ENCODE measurements at regions not wholly inside any gene's neighbourhood (a gene's known extent, or its start where the extent isn't known, plus 50 kb on each side); places are given as distances from the start of the nearest gene placed in this dataset.
A peak's percentile ranks its signal among the peaks of the same experiment; 100 is the strongest.

- H3K4me1 Mint-ChIP-seq = peaks cover 7% of the 10 kb centered on the region
- TF ChIP-seq CTCF (IDR thresholded peaks at IDR 0.05) = no peak
- no peaks in the 10 kb centered on the region for H3K36me3 Mint-ChIP-seq (ENCODE audit: low read depth)
- H3K27me3 Mint-ChIP-seq (ENCODE audit: low read depth, poor library complexity) = no peaks in the 10 kb centered on the region
- no peak overlapping the region for H3K4me3 Mint-ChIP-seq
- H3K27ac Mint-ChIP-seq = no peak overlapping the region
- no peaks in the 10 kb centered on the region for H3K9me3 Mint-ChIP-seq
- DNase-seq = no peak
Observed at GRCh38 chr4:128728190-128728589, 81.3 kb upstream of the JADE1 start.

GRCh38 chr4:128727658-128728057 is 81.8 kb upstream of the JADE1 start:
- Mint-ChIP-seq H3K36me3 (ENCODE audit: low read depth) (no peaks in the 10 kb centered on the region), H3K4me1 (peaks cover 7% of the 10 kb centered on the region), H3K27me3 (ENCODE audit: low read depth, poor library complexity) (no peaks in the 10 kb centered on the region), H3K27ac (no peak overlapping the region), H3K9me3 (no peaks in the 10 kb centered on the region), H3K4me3 (no peak overlapping the region)
- DNase-seq = no peak
- no peak for TF ChIP-seq CTCF (IDR thresholded peaks at IDR 0.05)

GRCh38 chr4:128725405-128726055 is 84.0 kb upstream of the JADE1 start:
- Mint-ChIP-seq H3K27ac (no peak overlapping the region), H3K36me3 (ENCODE audit: low read depth) (no peaks in the 10 kb centered on the region), H3K4me1 (peaks cover 17% of the 10 kb centered on the region), H3K9me3 (no peaks in the 10 kb centered on the region), H3K4me3 (no peak overlapping the region), H3K27me3 (ENCODE audit: low read depth, poor library complexity) (no peaks in the 10 kb centered on the region)
- DNase-seq = no peak
- TF ChIP-seq CTCF (IDR thresholded peaks at IDR 0.05) = no peak

- no peak for TF ChIP-seq CTCF (IDR thresholded peaks at IDR 0.05)
- no peaks in the 10 kb centered on the region for H3K9me3 Mint-ChIP-seq
- H3K4me3 Mint-ChIP-seq = no peak overlapping the region
- no peaks in the 10 kb centered on the region for H3K36me3 Mint-ChIP-seq (ENCODE audit: low read depth)
- H3K27ac Mint-ChIP-seq = no peak overlapping the region
- DNase-seq = no peak
- no peaks in the 10 kb centered on the region for H3K27me3 Mint-ChIP-seq (ENCODE audit: low read depth, poor library complexity)
- peaks cover 17% of the 10 kb centered on the region for H3K4me1 Mint-ChIP-seq
Observed at GRCh38 chr4:128722911-128723310, 86.6 kb upstream of the JADE1 start.

GRCh38 chr4:128721896-128722295 is 87.6 kb upstream of the JADE1 start:
- Mint-ChIP-seq H3K27ac (peak overlapping the region; percentile 88), H3K9me3 (no peaks in the 10 kb centered on the region), H3K36me3 (ENCODE audit: low read depth) (no peaks in the 10 kb centered on the region), H3K4me1 (peaks cover 17% of the 10 kb centered on the region), H3K27me3 (ENCODE audit: low read depth, poor library complexity) (no peaks in the 10 kb centered on the region), H3K4me3 (no peak overlapping the region)
- no peak for TF ChIP-seq CTCF (IDR thresholded peaks at IDR 0.05)
- no peak for DNase-seq

- H3K4me1 Mint-ChIP-seq = peaks cover 13% of the 10 kb centered on the region
- H3K27me3 Mint-ChIP-seq (ENCODE audit: low read depth, poor library complexity) = no peaks in the 10 kb centered on the region
- H3K27ac Mint-ChIP-seq = no peak overlapping the region
- TF ChIP-seq CTCF (IDR thresholded peaks at IDR 0.05) = no peak
- H3K36me3 Mint-ChIP-seq (ENCODE audit: low read depth) = no peaks in the 10 kb centered on the region
- H3K4me3 Mint-ChIP-seq = no peak overlapping the region
- DNase-seq = no peak
- H3K9me3 Mint-ChIP-seq = no peaks in the 10 kb centered on the region
Observed at GRCh38 chr4:128720270-128720669, 89.2 kb upstream of the JADE1 start.

Measured in nephron progenitor cell (in vitro differentiated cells).